Esophagus squamous epithelium (tissue), 4 donors: ENCODE measurements at regions not wholly inside any gene's neighbourhood (a gene's known extent, or its start where the extent isn't known, plus 50 kb on each side); places are given as distances from the start of the nearest gene placed in this dataset.

Experiments
- POLR2A ChIP-seq, 4 donors: fragments of 450-650 bp; IDR thresholded peaks; one replicate each; pipeline ENCODE4 v1.6.1; 2017; ENCODE audit warnings: antibody characterized with exemption in 4 of 4, mild to moderate bottlenecking in 4 of 4, moderate library complexity in 3 of 4
- TF ChIP-seq, protein P1 (sequence below), 6 experiments: fragments of 450-650 bp in 4 of 6; fragments of 200-600 bp in 2 of 6; sonication (generic) in 2 of 6; IDR thresholded peaks; one replicate each; pipeline ENCODE4 v1.5.1; 2016 to 2019; ENCODE audit warnings: antibody characterized with exemption in 6 of 6, mild to moderate bottlenecking in 4 of 6, moderate library complexity in 4 of 6

DNA sequence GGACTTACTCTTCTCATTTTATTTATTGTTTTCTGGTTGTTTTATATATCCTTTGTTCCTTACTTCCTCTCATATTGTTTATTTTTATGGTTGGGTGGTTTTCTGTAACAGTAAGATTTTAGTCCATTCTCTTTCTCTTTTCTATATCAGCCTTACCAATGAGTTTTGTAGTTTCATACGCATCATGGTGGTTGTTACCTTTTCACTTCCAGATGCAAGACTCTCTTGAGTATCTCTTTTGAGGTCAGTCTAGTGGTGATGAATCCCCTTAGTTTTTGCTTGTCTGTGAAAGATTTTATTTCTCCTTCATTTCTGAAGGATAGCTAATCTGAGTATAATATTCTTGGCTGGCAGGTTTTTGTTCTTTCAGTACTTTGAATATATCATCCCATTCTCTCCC is 57.1 kb upstream of the MFGE8 start:
- TF ChIP-seq, protein P1, sequence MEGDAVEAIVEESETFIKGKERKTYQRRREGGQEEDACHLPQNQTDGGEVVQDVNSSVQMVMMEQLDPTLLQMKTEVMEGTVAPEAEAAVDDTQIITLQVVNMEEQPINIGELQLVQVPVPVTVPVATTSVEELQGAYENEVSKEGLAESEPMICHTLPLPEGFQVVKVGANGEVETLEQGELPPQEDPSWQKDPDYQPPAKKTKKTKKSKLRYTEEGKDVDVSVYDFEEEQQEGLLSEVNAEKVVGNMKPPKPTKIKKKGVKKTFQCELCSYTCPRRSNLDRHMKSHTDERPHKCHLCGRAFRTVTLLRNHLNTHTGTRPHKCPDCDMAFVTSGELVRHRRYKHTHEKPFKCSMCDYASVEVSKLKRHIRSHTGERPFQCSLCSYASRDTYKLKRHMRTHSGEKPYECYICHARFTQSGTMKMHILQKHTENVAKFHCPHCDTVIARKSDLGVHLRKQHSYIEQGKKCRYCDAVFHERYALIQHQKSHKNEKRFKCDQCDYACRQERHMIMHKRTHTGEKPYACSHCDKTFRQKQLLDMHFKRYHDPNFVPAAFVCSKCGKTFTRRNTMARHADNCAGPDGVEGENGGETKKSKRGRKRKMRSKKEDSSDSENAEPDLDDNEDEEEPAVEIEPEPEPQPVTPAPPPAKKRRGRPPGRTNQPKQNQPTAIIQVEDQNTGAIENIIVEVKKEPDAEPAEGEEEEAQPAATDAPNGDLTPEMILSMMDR (IDR thresholded peaks at IDR 0.05), result no peak
- TF ChIP-seq POLR2A (IDR thresholded peaks at IDR 0.05), result no peak
